ENCODE measurements at regions not wholly inside any gene's neighbourhood (a gene's known extent, or its start where the extent isn't known, plus 50 kb on each side); places are given as distances from the start of the nearest gene placed in this dataset.

- 86 to 88% methylated on average over 3 of the region's 3 CpGs for WGBS, 2 donors
- TF ChIP-seq CTCF (IDR thresholded peaks at IDR 0.05) (no peak), POLR2A (IDR thresholded peaks at IDR 0.05) (no peak)
- Histone ChIP-seq H3K27me3 (no peaks in the 10 kb centered on the region), H3K4me3 (no peak overlapping the region), H3K27ac (no peak overlapping the region), H3K36me3 (ENCODE audit: low read depth, missing control alignments) (no peaks in the 10 kb centered on the region), H3K9me3 (no peaks in the 10 kb centered on the region), H3K4me1 (no peaks in the 10 kb centered on the region)
- DNase-seq: no peak
- intact Hi-C loops (cut with DNase I; ENCODE audit: low total_unique reads): no loop called here
Observed at GRCh38 chr10:78426181-78426580, 392.5 kb downstream of the RPS24 start.

- H3K27me3 ChIP-seq: no peaks in the 10 kb centered on the region
- no peak overlapping the region for H3K4me3 ChIP-seq
- no peak overlapping the region for H3K27ac ChIP-seq
- no peaks in the 10 kb centered on the region for H3K9me3 ChIP-seq
- H3K36me3 ChIP-seq (ENCODE audit: low read depth, missing control alignments): no peaks in the 10 kb centered on the region
- intact Hi-C loops (cut with DNase I; ENCODE audit: low total_unique reads): no loop called here
- peaks cover under 1% of the 10 kb centered on the region for H3K4me1 ChIP-seq
- WGBS, 2 donors: 91% methylated on average over 2 of the region's 2 CpGs
- TF ChIP-seq CTCF (IDR thresholded peaks at IDR 0.05) (no peak), POLR2A (IDR thresholded peaks at IDR 0.05) (no peak)
- no peak for DNase-seq
Observed at GRCh38 chr10:78427497-78428031, 393.9 kb downstream of the RPS24 start.

GRCh38 chr10:78428579-78428978, 394.9 kb downstream of the RPS24 start:
- TF ChIP-seq POLR2A (IDR thresholded peaks at IDR 0.05) (no peak), CTCF (IDR thresholded peaks at IDR 0.05) (no peak)
- WGBS, 2 donors: 64 to 91% methylated on average over 2 of the region's 2 CpGs
- no peak for DNase-seq

GRCh38 chr10:78429984-78430383, 396.3 kb downstream of the RPS24 start:
- DNase-seq: no peak
- Histone ChIP-seq H3K27ac (no peak overlapping the region), H3K9me3 (no peaks in the 10 kb centered on the region), H3K27me3 (no peaks in the 10 kb centered on the region), H3K4me1 (peaks cover 8% of the 10 kb centered on the region), H3K4me3 (no peak overlapping the region), H3K36me3 (ENCODE audit: low read depth, missing control alignments) (no peaks in the 10 kb centered on the region)
- WGBS, 2 donors: 80 to 87% methylated on average over 3 of the region's 3 CpGs
- TF ChIP-seq CTCF (IDR thresholded peaks at IDR 0.05) (no peak), POLR2A (IDR thresholded peaks at IDR 0.05) (no peak)
- intact Hi-C loops (cut with DNase I; ENCODE audit: low total_unique reads): no loop called here

More at GRCh38 chr10:78428579-78428978, 394.9 kb downstream of the RPS24 start:
- no peak overlapping the region for H3K4me3 ChIP-seq
- no peaks in the 10 kb centered on the region for H3K27me3 ChIP-seq
- no peaks in the 10 kb centered on the region for H3K36me3 ChIP-seq (ENCODE audit: low read depth, missing control alignments)
- peaks cover 8% of the 10 kb centered on the region for H3K4me1 ChIP-seq
- H3K9me3 ChIP-seq: no peaks in the 10 kb centered on the region
- intact Hi-C loops (cut with DNase I; ENCODE audit: low total_unique reads): no loop called here
- H3K27ac ChIP-seq: no peak overlapping the region

- H3K27me3 ChIP-seq: no peaks in the 10 kb centered on the region
- H3K27ac ChIP-seq: no peak overlapping the region
- H3K9me3 ChIP-seq: no peaks in the 10 kb centered on the region
- TF ChIP-seq CTCF (IDR thresholded peaks at IDR 0.05) (no peak), POLR2A (IDR thresholded peaks at IDR 0.05) (no peak)
- peaks cover 14% of the 10 kb centered on the region for H3K4me1 ChIP-seq
- H3K36me3 ChIP-seq (ENCODE audit: low read depth, missing control alignments): no peaks in the 10 kb centered on the region
- WGBS, 2 donors: 59 to 81% methylated on average over 2 of the region's 2 CpGs
- DNase-seq: peak; percentile 49
- intact Hi-C loops (cut with DNase I; ENCODE audit: low total_unique reads): no loop called here
- no peak overlapping the region for H3K4me3 ChIP-seq
Observed at GRCh38 chr10:78432583-78432982, 398.9 kb downstream of the RPS24 start.

Measured in testis (tissue), 2 donors.